DOHH2 (cell line): ENCODE measurements at regions not wholly inside any gene's neighbourhood (a gene's known extent, or its start where the extent isn't known, plus 50 kb on each side); places are given as distances from the start of the nearest gene placed in this dataset.

Source experiments
- H3F3A ChIP-seq: fragments of 200-600 bp; sonication (generic), shearing (Covaris generic); 2 replicates; pipeline ENCODE4 v1.6.0; 2016; ENCODE audit warnings: antibody characterized with exemption, mild to moderate bottlenecking; ENCODE audit not compliant: control insufficient read depth, insufficient read depth
- H3K27ac ChIP-seq: fragments of 200-600 bp; sonication (generic); 2 replicates; pipeline ENCODE4 v1.5.1; 2014; ENCODE audit warnings: low read depth, mild to moderate bottlenecking, low read length, moderate library complexity
- H3K27me3 ChIP-seq: fragments of 200-600 bp; sonication (generic); 2 replicates; pipeline ENCODE4 v1.6.1; 2014; ENCODE audit warnings: mild to moderate bottlenecking, low read length, mixed read lengths; ENCODE audit not compliant: control insufficient read depth
- H3K36me3 ChIP-seq: fragments of 200-600 bp; sonication (generic); 2 replicates; pipeline ENCODE4 v1.6.1; 2014; ENCODE audit warnings: mild to moderate bottlenecking, low read length, moderate library complexity, mixed read lengths; ENCODE audit not compliant: control insufficient read depth
- H3K4me1 ChIP-seq: fragments of 200-600 bp; sonication (generic); 2 replicates; pipeline ENCODE4 v1.6.1; 2014; ENCODE audit warnings: mild to moderate bottlenecking, low read length, mixed read lengths; ENCODE audit not compliant: control insufficient read depth
- H3K4me2 ChIP-seq: fragments of 200-600 bp; sonication (generic); 2 replicates; pipeline ENCODE4 v1.6.0; 2014; ENCODE audit warnings: mild to moderate bottlenecking, low read length, moderate library complexity
- H3K4me3 ChIP-seq: fragments of 200-600 bp; sonication (generic); 2 replicates; pipeline ENCODE4 v1.5.1; 2014; ENCODE audit warnings: mild to moderate bottlenecking, low read length, mixed read lengths
- H3K79me2 ChIP-seq: fragments of 200-600 bp; sonication (generic); 2 replicates; pipeline ENCODE4 v1.6.1; 2014; ENCODE audit warnings: mild to moderate bottlenecking, low read length, mixed read lengths; ENCODE audit not compliant: control insufficient read depth
- H3K9me2 ChIP-seq: fragments of 200-600 bp; sonication (generic); replicated peaks from 2 replicates; pipeline ENCODE4 v1.6.1; 2014; ENCODE audit warnings: mild to moderate bottlenecking, low read length, mixed read lengths; ENCODE audit not compliant: control insufficient read depth
- H3K9me3 ChIP-seq: fragments of 200-600 bp; sonication (generic); 2 replicates; pipeline ENCODE4 v1.6.1; 2014; ENCODE audit warnings: antibody characterized with exemption, low read length, mixed read lengths; ENCODE audit not compliant: control insufficient read depth, insufficient read depth
- H4K20me1 ChIP-seq: fragments of 200-600 bp; sonication (generic); 2 replicates; pipeline ENCODE4 v1.6.0; 2014; ENCODE audit warnings: low read depth, mild to moderate bottlenecking, antibody characterized with exemption, low read length, moderate library complexity; ENCODE audit not compliant: control insufficient read depth, insufficient read depth
- EZH2phosphoT487 ChIP-seq: fragments of 200-600 bp; sonication (generic); IDR thresholded peaks from 2 replicates; pipeline ENCODE4 v1.6.1; 2017; ENCODE audit warnings: borderline replicate concordance, mild to moderate bottlenecking, antibody characterized with exemption, low read length, moderate library complexity, mixed read lengths
- TF ChIP-seq, protein P1 (sequence below): fragments of 200-600 bp; sonication (generic); IDR thresholded peaks from one replicate; pipeline ENCODE4 v1.5.1; 2014; ENCODE audit warnings: antibody characterized with exemption, mild to moderate bottlenecking, low read depth, low read length; ENCODE audit not compliant: poor library complexity, severe bottlenecking

DNA sequence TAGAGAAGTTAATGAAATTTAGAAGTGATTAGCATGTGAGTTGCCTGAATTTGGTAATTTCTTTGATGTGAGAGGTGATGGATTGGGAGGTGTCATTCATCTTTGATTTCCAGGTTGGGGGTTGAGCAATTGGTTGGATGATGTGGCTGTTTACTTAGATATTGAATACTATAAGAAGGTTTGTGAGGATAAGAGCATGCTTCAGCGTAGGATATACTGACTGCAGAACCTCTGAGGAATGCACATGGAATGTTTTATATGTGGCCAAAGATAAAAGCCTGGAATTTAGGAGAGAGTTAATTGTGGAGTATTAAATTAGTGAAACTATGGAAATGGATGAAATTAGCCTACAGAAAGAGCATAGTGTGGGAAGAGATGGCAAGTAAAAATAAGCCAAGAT, 165.4 kb upstream of the MAD2L1 start:
- H4K20me1 ChIP-seq = no peaks in the 10 kb centered on the region
- no peak overlapping the region for H3K4me2 ChIP-seq
- H3K9me2 ChIP-seq = no peaks in the 10 kb centered on the region
- H3K79me2 ChIP-seq = no peaks in the 10 kb centered on the region
- H3F3A ChIP-seq = no peaks in the 10 kb centered on the region
- H3K36me3 ChIP-seq = no peaks in the 10 kb centered on the region
- H3K27me3 ChIP-seq = no peaks in the 10 kb centered on the region
- no peaks in the 10 kb centered on the region for H3K4me1 ChIP-seq
- no peak for TF ChIP-seq EZH2phosphoT487
- TF ChIP-seq, protein P1, sequence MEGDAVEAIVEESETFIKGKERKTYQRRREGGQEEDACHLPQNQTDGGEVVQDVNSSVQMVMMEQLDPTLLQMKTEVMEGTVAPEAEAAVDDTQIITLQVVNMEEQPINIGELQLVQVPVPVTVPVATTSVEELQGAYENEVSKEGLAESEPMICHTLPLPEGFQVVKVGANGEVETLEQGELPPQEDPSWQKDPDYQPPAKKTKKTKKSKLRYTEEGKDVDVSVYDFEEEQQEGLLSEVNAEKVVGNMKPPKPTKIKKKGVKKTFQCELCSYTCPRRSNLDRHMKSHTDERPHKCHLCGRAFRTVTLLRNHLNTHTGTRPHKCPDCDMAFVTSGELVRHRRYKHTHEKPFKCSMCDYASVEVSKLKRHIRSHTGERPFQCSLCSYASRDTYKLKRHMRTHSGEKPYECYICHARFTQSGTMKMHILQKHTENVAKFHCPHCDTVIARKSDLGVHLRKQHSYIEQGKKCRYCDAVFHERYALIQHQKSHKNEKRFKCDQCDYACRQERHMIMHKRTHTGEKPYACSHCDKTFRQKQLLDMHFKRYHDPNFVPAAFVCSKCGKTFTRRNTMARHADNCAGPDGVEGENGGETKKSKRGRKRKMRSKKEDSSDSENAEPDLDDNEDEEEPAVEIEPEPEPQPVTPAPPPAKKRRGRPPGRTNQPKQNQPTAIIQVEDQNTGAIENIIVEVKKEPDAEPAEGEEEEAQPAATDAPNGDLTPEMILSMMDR = no peak
- H3K9me3 ChIP-seq = no peaks in the 10 kb centered on the region; the same call in 1 of the 2 replicates
- H3K4me3 ChIP-seq = no peak overlapping the region
- H3K27ac ChIP-seq = no peak overlapping the region

DNA sequence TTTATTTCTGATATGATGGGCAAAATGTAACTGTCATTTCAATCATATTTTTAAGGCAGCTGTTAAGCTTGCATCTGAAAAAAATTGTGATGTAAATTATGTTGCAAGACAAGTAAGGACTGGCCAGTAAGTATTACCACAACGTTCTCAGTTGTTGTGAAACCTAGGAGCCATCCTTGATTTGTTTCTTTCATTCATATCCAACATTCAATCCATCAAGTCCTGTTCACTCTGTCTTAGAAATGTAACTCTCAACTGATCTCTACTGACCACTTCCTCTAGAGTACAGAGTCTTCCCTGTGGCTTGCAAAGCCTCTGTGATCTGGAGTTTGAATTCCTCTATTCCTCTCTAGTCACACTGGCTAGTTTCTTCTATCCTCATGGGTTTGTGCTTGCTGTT, 161.4 kb upstream of the MAD2L1 start:
- Histone ChIP-seq H4K20me1 (no peaks in the 10 kb centered on the region), H3K79me2 (no peaks in the 10 kb centered on the region), H3K4me2 (no peak overlapping the region), H3K4me3 (no peak overlapping the region), H3K27ac (no peak overlapping the region), H3F3A (no peaks in the 10 kb centered on the region), H3K4me1 (no peaks in the 10 kb centered on the region), H3K27me3 (no peaks in the 10 kb centered on the region), H3K9me3 (no peaks in the 10 kb centered on the region; the same call in 1 of the 2 replicates), H3K36me3 (no peaks in the 10 kb centered on the region), H3K9me2 (no peaks in the 10 kb centered on the region)
- TF ChIP-seq EZH2phosphoT487 = no peak
- TF ChIP-seq, protein P1 = no peak

DNA sequence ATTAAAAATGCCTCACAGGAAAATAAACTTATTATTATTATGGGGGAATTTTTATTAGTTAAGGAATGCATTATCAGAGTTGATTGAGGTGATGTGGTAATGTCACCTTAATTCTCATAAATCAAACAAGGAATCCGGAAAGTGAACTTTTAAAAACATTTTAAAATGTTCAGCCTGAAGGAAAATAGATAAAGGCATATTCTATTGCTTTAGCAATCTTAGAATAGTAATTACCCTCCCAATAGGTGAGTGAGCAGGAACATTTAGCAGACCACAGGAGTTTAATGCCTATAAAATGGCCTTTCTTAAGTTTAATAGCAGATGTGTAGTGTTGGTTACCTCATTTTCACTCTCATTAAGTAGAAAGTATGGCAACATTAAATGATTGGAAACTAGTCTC, 160.9 kb upstream of the MAD2L1 start:
- Histone ChIP-seq H3K4me2 (no peak overlapping the region), H3K4me1 (no peaks in the 10 kb centered on the region), H3K9me2 (no peaks in the 10 kb centered on the region), H3K79me2 (no peaks in the 10 kb centered on the region), H4K20me1 (no peaks in the 10 kb centered on the region), H3K36me3 (no peaks in the 10 kb centered on the region), H3K27me3 (no peaks in the 10 kb centered on the region), H3F3A (no peaks in the 10 kb centered on the region), H3K9me3 (no peaks in the 10 kb centered on the region; the same call in 1 of the 2 replicates), H3K4me3 (no peak overlapping the region), H3K27ac (no peak overlapping the region)
- TF ChIP-seq, protein P1 = no peak
- TF ChIP-seq EZH2phosphoT487 = no peak

DNA sequence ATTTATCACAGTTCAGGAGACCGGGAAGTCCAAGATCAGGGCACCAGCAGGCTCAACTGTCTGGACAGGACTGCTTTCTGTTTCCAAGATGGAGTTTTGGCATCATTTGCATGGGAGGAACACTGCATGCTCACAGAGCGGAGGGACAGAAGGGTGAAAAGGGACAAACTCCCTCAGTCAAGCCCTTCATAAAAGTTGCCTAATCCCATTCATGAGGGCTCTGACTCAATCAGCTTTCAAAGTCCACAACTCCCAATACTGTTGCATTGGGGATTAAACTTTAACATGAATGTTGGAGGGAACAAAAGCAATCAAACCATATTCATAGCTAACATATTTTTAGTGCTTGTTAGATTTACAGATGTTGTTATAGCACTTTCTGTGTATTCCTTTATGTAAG, 158.9 kb upstream of the MAD2L1 start:
- Histone ChIP-seq H3K9me2 (no peaks in the 10 kb centered on the region), H3K36me3 (no peaks in the 10 kb centered on the region), H3K4me2 (no peak overlapping the region), H3K9me3 (no peaks in the 10 kb centered on the region), H3K79me2 (no peaks in the 10 kb centered on the region), H4K20me1 (no peaks in the 10 kb centered on the region), H3K27ac (no peak overlapping the region), H3F3A (no peaks in the 10 kb centered on the region), H3K4me1 (no peaks in the 10 kb centered on the region), H3K4me3 (no peak overlapping the region), H3K27me3 (no peaks in the 10 kb centered on the region)
- no peak for TF ChIP-seq EZH2phosphoT487
- TF ChIP-seq, protein P1 = no peak
